Activated CD8-positive, alpha-beta T cell treated with anti-CD3 and anti-CD28 coated beads for 36 hours (primary cell): ENCODE measurements at regions not wholly inside any gene's neighbourhood (a gene's known extent, or its start where the extent isn't known, plus 50 kb on each side); places are given as distances from the start of the nearest gene placed in this dataset.

Experiments
- ATAC-seq: fragments of 200-7000 bp; cut with Tn5 transposase; one replicate; pipeline ENCODE4 v1.10.0; 2021; ENCODE audit warnings: mild to moderate bottlenecking, moderate library complexity
- CTCF ChIA-PET: fragments of 350-600 bp; sonication (Branson Sonifier 250); formaldehyde crosslinking; loops from one replicate; lab custom pipeline; 2021; ENCODE audit warnings: antibody characterized with exemption; lab: Charles Lee
- POLR2A ChIA-PET: fragments of 350-600 bp; sonication (Branson Sonifier 250); formaldehyde crosslinking; loops from one replicate; lab custom pipeline; 2021; ENCODE audit warnings: antibody characterized with exemption; lab: Charles Lee
- DNase-seq: peaks from one replicate; pipeline ENCODE4 v3.0.0-alpha.2; 2020
- H3K27ac Mint-ChIP-seq: one replicate; pipeline ENCODE4 v1.8.0; 2021; ENCODE audit warnings: mild to moderate bottlenecking, mixed read lengths
- H3K27me3 Mint-ChIP-seq: one replicate; pipeline ENCODE4 v1.8.0; 2021; ENCODE audit warnings: mixed read lengths
- H3K36me3 Mint-ChIP-seq: one replicate; pipeline ENCODE4 v1.8.0; 2021; ENCODE audit warnings: low read depth, mixed read lengths
- H3K4me1 Mint-ChIP-seq: one replicate; pipeline ENCODE4 v1.8.0; 2021; ENCODE audit warnings: low read depth, mixed read lengths
- H3K4me3 Mint-ChIP-seq: one replicate; pipeline ENCODE4 v1.8.0; 2021; ENCODE audit warnings: mild to moderate bottlenecking, moderate library complexity, mixed read lengths
- H3K9me3 Mint-ChIP-seq: one replicate; pipeline ENCODE4 v1.8.0; 2021; ENCODE audit warnings: mixed read lengths
- CTCF ChIP-seq: fragments of 200-600 bp; IDR thresholded peaks from one replicate; pipeline ENCODE4 v1.8.0; 2022; ENCODE audit warnings: antibody characterized with exemption, mild to moderate bottlenecking
- intact Hi-C: fragments of 100-400 bp; cut with micrococcal nuclease; formaldehyde crosslinking; loops from one replicate; pipeline ENCODE4 v1.10.0; 2022

GRCh38 chr5:100731768-100732167, 171.3 kb downstream of the ST8SIA4 start:
- Mint-ChIP-seq H3K27me3 (no peaks in the 10 kb centered on the region), H3K27ac (peak overlapping the region; percentile 84), H3K4me1 (peaks cover 8% of the 10 kb centered on the region), H3K9me3 (no peaks in the 10 kb centered on the region), H3K4me3 (peak overlapping the region; percentile 62), H3K36me3 (no peaks in the 10 kb centered on the region)
- TF ChIP-seq CTCF, result no peak
- ATAC-seq (peak; percentile 92), DNase-seq (peak; percentile 7)
- intact Hi-C loops, result no loop called here
- POLR2A ChIA-PET, result interaction anchor here (1.1 kb wide), 1 partner anchor 169 kb away, joined by 3 read pairs; no protein-coding TSS in a partner anchor
- CTCF ChIA-PET, result interaction anchor here (1.6 kb wide), 1 partner anchor 31 kb away, joined by 5 read pairs; no protein-coding TSS in a partner anchor

- Mint-ChIP-seq H3K4me1 (peaks cover 7% of the 10 kb centered on the region), H3K27ac (no peak overlapping the region)
- no peak for TF ChIP-seq CTCF
Observed at GRCh38 chr5:100746730-100747129, 156.4 kb downstream of the ST8SIA4 start.

GRCh38 chr5:100749771-100750284, 153.3 kb downstream of the ST8SIA4 start:
- ChIA-PET CTCF (interaction anchor here (1.2 kb wide), 1 partner anchor 25 kb away, joined by 4 read pairs; no protein-coding TSS in a partner anchor), POLR2A (no interaction called here)
- H3K4me1 Mint-ChIP-seq, result peaks cover 7% of the 10 kb centered on the region
- H3K9me3 Mint-ChIP-seq, result no peaks in the 10 kb centered on the region
- no peak for TF ChIP-seq CTCF
- intact Hi-C loops, result no loop called here
- no peaks in the 10 kb centered on the region for H3K36me3 Mint-ChIP-seq
- ATAC-seq, result no peak
- no peak overlapping the region for H3K27ac Mint-ChIP-seq
- H3K4me3 Mint-ChIP-seq, result no peak overlapping the region
- H3K27me3 Mint-ChIP-seq, result peaks cover under 1% of the 10 kb centered on the region
- no peak for DNase-seq

More at GRCh38 chr5:100746730-100747129, 156.4 kb downstream of the ST8SIA4 start:
- ChIA-PET CTCF (no interaction called here), POLR2A (no interaction called here)
- intact Hi-C loops, result no loop called here
- peaks cover 3% of the 10 kb centered on the region for H3K27me3 Mint-ChIP-seq
- ATAC-seq, result no peak
- no peak for DNase-seq
- H3K4me3 Mint-ChIP-seq, result no peak overlapping the region
- H3K9me3 Mint-ChIP-seq, result no peaks in the 10 kb centered on the region
- no peaks in the 10 kb centered on the region for H3K36me3 Mint-ChIP-seq

- Mint-ChIP-seq H3K36me3 (no peaks in the 10 kb centered on the region), H3K27ac (no peak overlapping the region), H3K4me3 (no peak overlapping the region), H3K27me3 (no peaks in the 10 kb centered on the region), H3K9me3 (no peaks in the 10 kb centered on the region), H3K4me1 (no peaks in the 10 kb centered on the region)
- no peak for TF ChIP-seq CTCF
- ATAC-seq, result no peak
- POLR2A ChIA-PET, result no interaction called here
- CTCF ChIA-PET, result no interaction called here
- intact Hi-C loops, result no loop called here
- DNase-seq, result no peak
Observed at GRCh38 chr5:100755435-100755834, 147.6 kb downstream of the ST8SIA4 start.
